LNCaP clone FGC (cell line): ENCODE measurements at regions not wholly inside any gene's neighbourhood (a gene's known extent, or its start where the extent isn't known, plus 50 kb on each side); places are given as distances from the start of the nearest gene placed in this dataset.

ENCODE experiments used
- DNase-seq: peaks from one replicate; pipeline ENCODE4 v3.0.0-alpha.2; 2011; ENCODE audit warnings: low read depth
- H3K4me3 ChIP-seq: 2 replicates; pipeline ENCODE4 v1.5.1; 2011; ENCODE audit warnings: mild to moderate bottlenecking, low read depth, low read length, control low read depth
- TF ChIP-seq, protein P1 (sequence below): IDR thresholded peaks from 2 replicates; pipeline ENCODE4 v1.5.1; 2012; ENCODE audit warnings: mild to moderate bottlenecking; ENCODE audit not compliant: control insufficient read depth, insufficient read depth; ENCODE audit errors: extremely low read depth

- TF ChIP-seq, protein P1, sequence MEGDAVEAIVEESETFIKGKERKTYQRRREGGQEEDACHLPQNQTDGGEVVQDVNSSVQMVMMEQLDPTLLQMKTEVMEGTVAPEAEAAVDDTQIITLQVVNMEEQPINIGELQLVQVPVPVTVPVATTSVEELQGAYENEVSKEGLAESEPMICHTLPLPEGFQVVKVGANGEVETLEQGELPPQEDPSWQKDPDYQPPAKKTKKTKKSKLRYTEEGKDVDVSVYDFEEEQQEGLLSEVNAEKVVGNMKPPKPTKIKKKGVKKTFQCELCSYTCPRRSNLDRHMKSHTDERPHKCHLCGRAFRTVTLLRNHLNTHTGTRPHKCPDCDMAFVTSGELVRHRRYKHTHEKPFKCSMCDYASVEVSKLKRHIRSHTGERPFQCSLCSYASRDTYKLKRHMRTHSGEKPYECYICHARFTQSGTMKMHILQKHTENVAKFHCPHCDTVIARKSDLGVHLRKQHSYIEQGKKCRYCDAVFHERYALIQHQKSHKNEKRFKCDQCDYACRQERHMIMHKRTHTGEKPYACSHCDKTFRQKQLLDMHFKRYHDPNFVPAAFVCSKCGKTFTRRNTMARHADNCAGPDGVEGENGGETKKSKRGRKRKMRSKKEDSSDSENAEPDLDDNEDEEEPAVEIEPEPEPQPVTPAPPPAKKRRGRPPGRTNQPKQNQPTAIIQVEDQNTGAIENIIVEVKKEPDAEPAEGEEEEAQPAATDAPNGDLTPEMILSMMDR = no peak
- H3K4me3 ChIP-seq = no peak overlapping the region
- no peak for DNase-seq
These were observed 65.1 kb upstream of the RUNX3 start for GRCh38 chr1:24995140-24995539.

DNA sequence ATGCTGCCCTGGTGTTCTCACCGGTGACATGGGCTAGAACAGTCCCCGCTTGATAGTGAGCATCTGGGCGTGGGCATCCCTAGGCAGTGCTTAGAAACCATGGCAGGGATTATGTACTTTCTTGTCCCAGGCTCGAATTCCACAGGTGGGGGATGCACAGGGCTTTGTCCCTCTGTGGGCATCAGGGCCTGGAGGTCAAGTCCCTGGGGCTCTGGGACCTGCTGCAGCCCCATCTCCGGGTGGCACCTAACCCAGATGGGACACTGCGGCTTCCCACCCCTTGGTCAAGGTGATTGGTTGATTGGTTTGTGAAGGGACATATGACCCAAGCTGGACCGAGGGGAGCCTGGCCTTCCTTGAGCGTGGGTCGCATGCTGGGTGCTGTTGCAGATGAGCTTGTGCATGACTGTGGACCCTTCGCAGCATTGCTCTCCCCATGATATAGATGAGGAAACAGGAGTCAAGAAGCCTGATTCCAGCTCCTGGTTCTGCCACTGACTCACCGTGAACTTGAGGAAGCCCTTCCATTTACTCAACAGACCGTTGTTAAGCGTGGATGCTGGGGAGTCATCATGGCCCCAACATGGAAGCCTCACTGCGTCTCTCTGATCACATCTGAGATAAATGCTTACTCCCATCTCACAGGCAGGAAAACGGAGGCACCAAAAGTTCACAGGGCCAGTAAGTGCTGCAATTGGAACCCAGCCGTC lies 64.0 kb upstream of the RUNX3 start:
- TF ChIP-seq, protein P1 = no peak
- no peak overlapping the region for H3K4me3 ChIP-seq
- DNase-seq = no peak

DNA sequence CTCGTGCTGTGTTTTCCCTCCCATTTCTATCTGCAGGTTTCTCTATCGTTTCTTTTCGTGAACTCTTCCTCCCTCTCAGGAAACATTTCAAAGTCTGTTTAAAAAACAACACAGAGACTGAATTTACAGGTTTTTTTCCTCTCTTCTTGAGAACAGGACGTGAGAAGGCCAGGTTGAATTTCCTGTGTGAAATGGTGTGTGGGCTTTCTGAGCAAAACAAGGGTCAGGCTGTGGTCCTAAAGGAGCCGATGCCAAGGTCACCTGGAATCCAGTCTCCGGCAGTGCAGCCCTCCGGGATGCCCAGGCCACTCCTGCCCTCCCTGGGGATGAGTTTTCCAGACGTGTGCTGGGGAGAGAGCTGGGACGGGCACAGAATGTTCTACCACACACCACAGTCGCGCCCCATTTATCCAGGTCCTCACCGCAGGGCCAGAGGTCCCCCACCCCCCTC lies 62.7 kb upstream of the RUNX3 start:
- no peak for DNase-seq
- H3K4me3 ChIP-seq = no peak overlapping the region
- TF ChIP-seq, protein P1 = no peak

- no peak overlapping the region for H3K4me3 ChIP-seq
- no peak for DNase-seq
- TF ChIP-seq, protein P1 = no peak
These were observed 62.2 kb upstream of the RUNX3 start for GRCh38 chr1:24992124-24992760.

- H3K4me3 ChIP-seq = no peak overlapping the region
- DNase-seq = no peak
- TF ChIP-seq, protein P1 = no peak
These were observed 61.6 kb upstream of the RUNX3 start for GRCh38 chr1:24991697-24992096.

GRCh38 chr1:24990779-24991641 lies 60.9 kb upstream of the RUNX3 start:
- no peak for DNase-seq
- no peak overlapping the region for H3K4me3 ChIP-seq
- TF ChIP-seq, protein P1 = no peak
